COR-L47 (cell line): ENCODE measurements at regions not wholly inside any gene's neighbourhood (a gene's known extent, or its start where the extent isn't known, plus 50 kb on each side); places are given as distances from the start of the nearest gene placed in this dataset.

Experiments
- DNase-seq: peaks from one replicate; lab custom pipeline; 2025; lab: John Stamatoyannopoulos, UW

GRCh38 chr4:180054291-180054690, 2188.9 kb upstream of the TENM3 start:
- no peak for DNase-seq

DNA sequence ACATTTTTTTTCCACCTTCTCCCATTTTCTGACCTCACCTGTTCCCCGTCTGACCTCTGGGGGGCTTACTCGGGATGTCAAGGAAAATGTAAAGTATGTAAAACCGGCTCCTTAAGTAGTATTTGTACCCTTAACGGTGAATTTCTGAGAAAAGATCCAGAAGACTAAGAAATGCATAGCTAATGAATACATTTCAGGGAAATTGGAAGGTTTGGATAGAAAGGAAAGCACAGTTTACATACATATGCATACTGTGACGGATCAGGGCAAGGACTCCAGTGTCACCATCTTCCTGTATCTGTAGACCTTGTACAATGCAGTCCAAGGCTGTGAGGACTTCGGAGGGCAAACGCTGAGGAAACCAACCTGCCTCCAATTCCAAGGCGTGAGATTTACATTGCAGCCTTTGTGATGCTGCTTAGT, 2185.9 kb upstream of the TENM3 start:
- no peak for DNase-seq

DNA sequence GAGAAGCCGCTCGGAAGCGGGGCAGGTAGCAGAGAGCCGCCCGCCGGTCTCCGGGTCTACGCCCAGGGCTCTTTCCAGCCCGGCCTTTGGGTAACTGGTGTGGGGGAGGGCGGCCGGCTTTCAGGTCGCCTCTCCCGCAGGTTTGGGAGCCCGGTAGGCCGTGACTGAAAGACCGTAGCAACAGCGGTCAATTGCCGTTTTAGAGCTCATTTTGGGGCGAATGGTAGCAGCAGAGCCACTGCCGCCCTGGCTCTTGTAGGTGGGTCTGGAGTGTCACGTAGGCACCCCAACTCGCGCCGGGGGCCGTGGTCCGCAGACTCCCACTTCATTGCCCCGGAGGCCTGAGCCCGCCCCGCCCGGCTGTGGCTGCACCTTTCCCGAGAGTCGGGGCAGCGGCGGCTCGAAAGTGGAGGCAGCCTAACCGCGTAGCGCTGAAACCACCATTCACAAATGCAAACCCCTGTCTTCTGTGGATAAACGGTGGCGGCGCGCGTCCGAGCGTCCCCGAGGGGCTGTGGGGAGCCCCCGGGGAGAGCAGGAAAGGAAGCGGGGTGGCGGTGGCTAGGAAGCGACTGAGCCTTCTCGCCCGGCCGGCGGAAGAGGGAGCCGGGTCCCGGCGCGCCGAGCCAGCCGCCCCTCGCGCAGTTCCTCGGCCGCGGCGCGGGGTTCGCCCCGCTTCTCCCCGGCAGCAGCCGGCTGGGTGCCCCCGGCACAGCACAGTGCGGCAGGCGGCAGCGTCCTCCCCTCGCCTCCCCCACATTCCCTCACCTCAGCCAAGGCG, 2185.1 kb upstream of the TENM3 start:
- no peak for DNase-seq

GRCh38 chr4:180058691-180059215, 2184.4 kb upstream of the TENM3 start:
- peak; percentile 14 for DNase-seq

DNA sequence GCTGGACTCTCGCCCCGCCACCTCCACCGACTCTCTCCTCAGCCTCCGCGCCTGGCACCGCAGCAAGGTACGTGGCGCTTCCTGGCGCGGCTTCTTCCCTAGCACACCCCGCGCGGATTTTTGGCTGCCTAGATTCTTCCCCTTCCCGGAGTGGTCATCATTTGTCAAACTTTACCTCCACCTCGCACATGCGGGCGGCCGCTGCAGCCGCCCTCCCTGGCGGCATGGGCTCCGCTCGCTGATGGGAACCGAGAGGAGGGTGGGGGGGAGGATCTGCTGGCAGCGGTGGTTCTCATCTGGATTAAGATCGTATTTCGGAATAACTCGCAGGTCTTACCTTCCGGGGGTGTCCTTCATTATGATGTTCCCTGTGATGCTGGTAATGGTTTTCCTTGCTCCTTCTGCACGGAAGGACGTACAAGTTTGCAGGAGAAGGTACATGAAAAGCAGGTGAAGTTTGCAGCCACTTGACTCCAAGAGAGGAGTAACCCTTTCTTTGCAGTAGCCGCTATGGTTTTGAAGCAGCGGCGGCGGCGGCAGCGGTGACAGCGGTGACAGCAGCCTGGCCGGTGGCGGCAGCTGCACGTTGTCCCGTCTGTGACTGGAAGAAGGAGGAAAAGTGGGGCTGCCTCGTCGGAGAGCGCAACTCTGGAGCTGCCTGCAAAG, 2183.9 kb upstream of the TENM3 start:
- no peak for DNase-seq

- no peak for DNase-seq
Measured at GRCh38 chr4:180060159-180060889, 2182.9 kb upstream of the TENM3 start.

DNA sequence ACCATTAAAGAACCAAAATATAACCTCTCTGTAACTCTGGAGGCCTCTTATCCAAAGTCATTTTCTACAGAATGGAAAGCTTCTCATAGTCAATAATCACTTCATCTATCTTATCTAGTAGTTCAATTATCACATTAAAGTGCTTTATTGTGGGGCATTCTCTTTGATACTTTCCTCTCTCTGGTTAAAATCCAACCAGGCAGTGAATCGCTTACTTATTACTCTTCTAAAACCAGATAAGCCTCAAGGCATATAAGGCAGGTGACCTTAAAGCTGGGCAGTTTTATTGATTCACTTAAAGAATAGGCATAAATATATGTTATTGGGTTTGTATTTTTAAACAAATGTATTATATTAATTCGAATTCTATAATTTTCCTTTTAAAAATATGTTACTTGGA, 2162.1 kb upstream of the TENM3 start:
- DNase-seq, result no peak

DNA sequence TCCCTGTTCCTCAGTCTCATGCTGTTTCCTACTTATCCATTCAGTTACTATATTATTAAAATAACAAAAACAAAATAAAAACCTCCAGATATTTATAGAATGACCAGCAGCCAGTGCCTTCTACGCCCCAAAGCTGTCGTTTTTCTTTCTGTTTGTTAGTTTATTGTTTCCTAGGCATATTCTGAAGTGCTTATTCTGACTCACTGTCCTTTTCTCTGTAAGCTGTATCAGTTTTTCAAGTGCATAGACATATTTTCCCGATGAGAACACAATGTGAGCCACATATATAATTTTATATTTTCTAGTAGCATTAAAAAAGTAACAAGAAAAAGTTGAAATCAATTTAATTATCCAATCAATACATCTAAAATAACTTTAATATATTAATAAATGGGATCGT, 2158.6 kb upstream of the TENM3 start:
- DNase-seq, result no peak

DNA sequence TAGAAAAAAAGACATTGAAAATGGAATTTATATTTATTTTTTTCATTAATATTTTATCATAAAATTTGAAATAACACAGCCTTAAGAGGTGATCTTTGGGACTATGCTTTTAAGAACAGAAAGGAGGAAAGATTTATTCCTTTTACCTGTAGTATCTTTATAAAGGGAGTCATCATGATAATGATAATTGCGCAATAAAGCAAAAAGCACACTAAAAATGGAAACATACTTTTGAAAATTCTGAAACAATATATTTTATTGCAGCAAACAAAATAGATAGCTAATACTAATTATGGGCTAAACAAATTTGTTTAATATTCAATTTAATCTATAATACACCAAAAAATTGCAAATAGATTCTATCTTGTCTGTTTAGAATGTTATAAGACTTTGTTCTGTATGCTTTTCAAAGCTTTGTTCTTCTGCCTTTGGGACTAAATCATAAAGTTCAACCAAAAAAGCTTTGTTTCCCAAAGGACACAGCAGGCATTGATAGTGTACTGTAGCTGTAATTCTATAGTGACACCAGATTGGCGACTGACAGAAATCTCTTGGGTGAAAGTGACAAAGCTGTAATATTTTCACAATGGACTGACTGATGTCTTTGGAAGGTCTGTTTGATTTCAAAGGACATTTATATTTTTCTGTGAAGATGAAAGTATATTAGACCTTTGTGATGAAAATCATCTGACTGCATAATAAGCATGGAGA, 2156.6 kb upstream of the TENM3 start:
- DNase-seq, result no peak

- no peak for DNase-seq
Measured at GRCh38 chr4:180098586-180098985, 2144.6 kb upstream of the TENM3 start.

GRCh38 chr4:180099957-180100356, 2143.2 kb upstream of the TENM3 start:
- DNase-seq, result no peak

- no peak for DNase-seq
Measured at GRCh38 chr4:180100433-180101344, 2142.5 kb upstream of the TENM3 start.

GRCh38 chr4:180101348-180102083, 2141.7 kb upstream of the TENM3 start:
- no peak for DNase-seq

GRCh38 chr4:180103794-180104193, 2139.4 kb upstream of the TENM3 start:
- DNase-seq, result no peak

GRCh38 chr4:180105362-180105761, 2137.8 kb upstream of the TENM3 start:
- no peak for DNase-seq

DNA sequence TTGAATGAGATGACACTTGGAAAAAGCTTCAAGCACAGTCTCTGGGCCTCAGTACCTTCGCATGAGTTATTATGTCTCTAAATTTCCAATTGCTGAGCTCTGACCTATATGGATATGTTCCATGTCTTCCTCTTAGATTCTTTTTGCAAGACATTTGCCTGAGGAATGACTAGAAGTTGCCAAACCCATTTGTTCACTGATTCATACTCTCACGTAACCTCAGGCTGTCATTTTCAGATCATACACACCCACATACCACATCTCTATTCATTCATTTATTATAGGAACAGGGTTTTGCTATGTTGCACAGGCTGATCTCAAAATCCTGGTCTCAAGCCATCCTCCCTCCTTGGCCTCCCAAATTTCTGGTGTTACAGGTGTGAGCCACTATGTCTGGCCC, 2137.1 kb upstream of the TENM3 start:
- no peak for DNase-seq

DNA sequence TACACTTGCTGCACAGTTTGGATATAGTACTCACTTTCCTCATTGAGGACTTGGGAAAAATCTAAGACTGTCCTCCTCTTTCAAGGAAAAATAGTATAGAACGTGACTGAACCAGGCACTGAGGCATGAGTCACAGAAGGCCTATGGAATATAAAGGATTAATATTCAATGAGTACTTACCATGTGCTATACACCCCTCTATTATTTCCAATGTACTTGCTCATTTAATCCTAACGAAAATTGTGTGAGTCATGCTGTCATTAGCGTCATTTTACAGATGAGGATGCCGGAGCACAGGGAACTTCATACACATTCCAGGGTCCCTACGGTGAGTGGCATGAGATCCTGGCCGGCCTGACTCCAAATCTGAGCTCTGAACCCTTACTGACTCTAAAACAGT, 2136.2 kb upstream of the TENM3 start:
- DNase-seq, result no peak

DNA sequence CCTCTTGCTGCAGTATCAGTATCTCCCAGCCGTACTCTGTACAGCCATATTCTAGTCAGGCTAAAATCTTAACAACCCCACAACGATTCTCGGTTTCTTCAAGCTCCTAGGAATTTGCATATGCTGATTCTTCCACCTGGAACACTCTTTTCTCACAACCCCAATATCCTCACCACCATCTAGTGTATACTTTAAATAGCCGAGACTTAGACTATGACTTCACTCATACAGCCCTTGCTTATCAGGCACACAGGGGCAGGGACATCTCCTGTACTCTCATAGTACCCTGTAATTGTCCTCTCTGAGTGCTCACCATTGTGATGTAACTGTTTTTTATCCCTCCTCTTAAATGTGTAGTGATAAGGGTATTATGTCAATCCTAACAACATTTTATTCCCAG, 2126.4 kb upstream of the TENM3 start:
- no peak for DNase-seq

- DNase-seq, result no peak
Measured at GRCh38 chr4:180120068-180120467, 2123.1 kb upstream of the TENM3 start.
